Stimulated activated CD8-positive, alpha-beta memory T cell treated with anti-CD3 and anti-CD28 coated beads, Interleukin-4, amount 100 ng/mL, for 48 hours (primary cell): ENCODE measurements at regions not wholly inside any gene's neighbourhood (a gene's known extent, or its start where the extent isn't known, plus 50 kb on each side); places are given as distances from the start of the nearest gene placed in this dataset.
"Not testable (repeated sequence)": the region's sequence is repeated elsewhere in the genome, so short reads cannot be mapped to it uniquely, and the experiment has no call there.

Experiments
- DNase-seq: peaks from one replicate; pipeline ENCODE4 v3.0.0-alpha.2; 2020

- DNase-seq, result no peak
Observed at GRCh38 chr9:30972654-30973053, 1411.8 kb upstream of the ACO1 start.

GRCh38 chr9:30977965-30978364, 1406.5 kb upstream of the ACO1 start:
- DNase-seq, result no peak

- no peak for DNase-seq
Observed at GRCh38 chr9:30982301-30982700, 1402.1 kb upstream of the ACO1 start.

- no peak for DNase-seq
Observed at GRCh38 chr9:30995956-30996738, 1388.3 kb upstream of the ACO1 start.

- no peak for DNase-seq
Observed at GRCh38 chr9:30996761-30997160, 1387.7 kb upstream of the ACO1 start.

- DNase-seq, result no peak
Observed at GRCh38 chr9:30997291-30997690, 1387.2 kb upstream of the ACO1 start.

- no peak for DNase-seq
Observed at GRCh38 chr9:31005086-31005665, 1379.3 kb upstream of the ACO1 start.

GRCh38 chr9:31013371-31013770, 1371.1 kb upstream of the ACO1 start:
- DNase-seq, result no peak

- DNase-seq, result no peak
Observed at GRCh38 chr9:31023847-31024246, 1360.6 kb upstream of the ACO1 start.

GRCh38 chr9:31027678-31028077, 1356.8 kb upstream of the ACO1 start:
- DNase-seq, result no peak

- DNase-seq, result no peak
Observed at GRCh38 chr9:31028137-31028536, 1356.3 kb upstream of the ACO1 start.

GRCh38 chr9:31030741-31031202, 1353.7 kb upstream of the ACO1 start:
- DNase-seq, result no peak

- DNase-seq, result no peak
Observed at GRCh38 chr9:31032206-31032605, 1352.2 kb upstream of the ACO1 start.

- DNase-seq, result no peak
Observed at GRCh38 chr9:31034311-31034710, 1350.1 kb upstream of the ACO1 start.

- no peak for DNase-seq
Observed at GRCh38 chr9:31040564-31040963, 1343.9 kb upstream of the ACO1 start.

- no peak for DNase-seq
Observed at GRCh38 chr9:31045810-31046209, 1338.6 kb upstream of the ACO1 start.

- DNase-seq, result not testable (repeated sequence)
Observed at GRCh38 chr9:31061592-31061991, 1322.9 kb upstream of the ACO1 start.

- no peak for DNase-seq
Observed at GRCh38 chr9:31065691-31066090, 1318.8 kb upstream of the ACO1 start.

- no peak for DNase-seq
Observed at GRCh38 chr9:31067418-31067817, 1317.0 kb upstream of the ACO1 start.

GRCh38 chr9:31071606-31072286, 1312.7 kb upstream of the ACO1 start:
- DNase-seq, result no peak

GRCh38 chr9:31078175-31078574, 1306.3 kb upstream of the ACO1 start:
- no peak for DNase-seq

- DNase-seq, result no peak
Observed at GRCh38 chr9:31084350-31084749, 1300.1 kb upstream of the ACO1 start.

- DNase-seq, result no peak
Observed at GRCh38 chr9:31089549-31090221, 1294.8 kb upstream of the ACO1 start.

- DNase-seq, result no peak
Observed at GRCh38 chr9:31100311-31100710, 1284.1 kb upstream of the ACO1 start.
